D721Med (cell line): ENCODE measurements at regions not wholly inside any gene's neighbourhood (a gene's known extent, or its start where the extent isn't known, plus 50 kb on each side); places are given as distances from the start of the nearest gene placed in this dataset.

Experiments
- DNase-seq: peaks from one replicate; pipeline ENCODE4 v3.0.0; 2011; ENCODE audit warnings: low spot score; ENCODE audit not compliant: insufficient read length
- FAIRE-seq: peaks from 2 replicates; lab custom pipeline; 2011; peaks lifted over from hg19 to GRCh38; lab: Jason Lieb, UNC
- CTCF ChIP-seq: IDR thresholded peaks from 2 replicates; pipeline ENCODE4 v1.5.1; 2012; ENCODE audit warnings: mild to moderate bottlenecking, control low read depth; ENCODE audit not compliant: insufficient read depth; ENCODE audit errors: missing control alignments

GRCh38 chr7:1296356-1296981 lies 63.8 kb downstream of the UNCX start:
- FAIRE-seq = no peak
- no peak for TF ChIP-seq CTCF
- no peak for DNase-seq

GRCh38 chr7:1297017-1297960 lies 64.6 kb downstream of the UNCX start:
- TF ChIP-seq CTCF = no peak
- FAIRE-seq (no peak), DNase-seq (peak; percentile 61)

GRCh38 chr7:1298051-1298930 lies 65.6 kb downstream of the UNCX start:
- no peak for DNase-seq
- no peak for TF ChIP-seq CTCF
- no peak for FAIRE-seq

- FAIRE-seq (no peak), DNase-seq (no peak)
- peak; percentile 1 for TF ChIP-seq CTCF
These were observed 66.5 kb downstream of the UNCX start for GRCh38 chr7:1298931-1299885.

- no peak for TF ChIP-seq CTCF
- DNase-seq = no peak
- FAIRE-seq = no peak
These were observed 67.5 kb downstream of the UNCX start for GRCh38 chr7:1300206-1300605.

- FAIRE-seq (no peak), DNase-seq (no peak)
- TF ChIP-seq CTCF = no peak
These were observed 68.0 kb downstream of the UNCX start for GRCh38 chr7:1300636-1301035.
